HAP-1 (cell line): ENCODE measurements at regions not wholly inside any gene's neighbourhood (a gene's known extent, or its start where the extent isn't known, plus 50 kb on each side); places are given as distances from the start of the nearest gene placed in this dataset.
"Not testable (repeated sequence)": the region's sequence is repeated elsewhere in the genome, so short reads cannot be mapped to it uniquely, and the experiment has no call there.

Source experiments
- DNase-seq, 2 experiments: peaks; one replicate each; pipeline ENCODE4 v3.0.0-alpha.2; 2016 to 2020; ENCODE audit warnings: low spot score in 2 of 2
- H3K27me3 ChIP-seq: fragments of 250-450 bp; sonication (Bioruptor Pico); 2 replicates; pipeline ENCODE4 v1.5.1; 2020; ENCODE audit warnings: low read depth, mild to moderate bottlenecking, moderate library complexity
- H3K36me3 ChIP-seq: fragments of 250-450 bp; sonication (Bioruptor Pico); replicated peaks from 2 replicates; pipeline ENCODE4 v1.5.1; 2020; ENCODE audit warnings: mild to moderate bottlenecking
- H3K4me1 ChIP-seq: fragments of 250-450 bp; sonication (Bioruptor Pico); 2 replicates; pipeline ENCODE4 v1.5.1; 2020; ENCODE audit warnings: mild to moderate bottlenecking
- H3K4me3 ChIP-seq: fragments of 250-450 bp; sonication (Bioruptor Pico); 2 replicates; pipeline ENCODE4 v1.5.1; 2020; ENCODE audit warnings: mild to moderate bottlenecking, moderate library complexity
- H3K9me3 ChIP-seq: fragments of 250-450 bp; sonication (Bioruptor Pico); 2 replicates; pipeline ENCODE4 v1.5.1; 2020; ENCODE audit warnings: mild to moderate bottlenecking, moderate library complexity
- in situ Hi-C: fragments of 300-500 bp; cut with MboI; formaldehyde crosslinking; loops from 3 replicates; pipeline ENCODE4 v1.14.3; 2020; ENCODE audit warnings: low sequenced_read_pairs, inconsistent platforms, mixed read lengths

DNA sequence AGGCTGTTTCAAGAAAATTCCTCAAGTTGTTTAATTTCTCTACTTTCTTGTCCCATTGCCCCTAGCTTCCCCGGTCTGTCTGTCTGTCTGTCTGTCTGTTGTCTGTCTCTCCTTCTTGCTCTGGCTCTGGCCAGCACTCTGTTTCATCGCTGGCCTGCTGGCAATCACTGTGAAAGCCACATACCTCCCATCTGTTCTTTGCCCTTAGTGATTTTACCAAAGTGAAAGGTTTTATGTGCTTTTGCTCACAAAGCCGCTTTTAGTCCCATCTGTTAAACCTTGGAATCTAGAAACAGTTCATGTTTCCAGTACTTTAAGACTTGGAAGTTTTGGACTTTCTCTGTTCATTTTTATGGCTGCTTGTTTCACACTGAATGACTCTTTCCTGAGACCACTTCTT is 87.8 kb upstream of the EXOC2 start:
- no peak for DNase-seq
- H3K9me3 ChIP-seq: no peaks in the 10 kb centered on the region
- no peaks in the 10 kb centered on the region; the same call in 1 of the 2 replicates for H3K27me3 ChIP-seq
- in situ Hi-C loops: loop anchor here (25.0 kb wide), 1 partner anchor 607 kb away; the partner anchor contains the start of gene FOXF2
- no peak overlapping the region for H3K4me3 ChIP-seq
- no peaks in the 10 kb centered on the region for H3K36me3 ChIP-seq
- H3K4me1 ChIP-seq: no peaks in the 10 kb centered on the region

DNA sequence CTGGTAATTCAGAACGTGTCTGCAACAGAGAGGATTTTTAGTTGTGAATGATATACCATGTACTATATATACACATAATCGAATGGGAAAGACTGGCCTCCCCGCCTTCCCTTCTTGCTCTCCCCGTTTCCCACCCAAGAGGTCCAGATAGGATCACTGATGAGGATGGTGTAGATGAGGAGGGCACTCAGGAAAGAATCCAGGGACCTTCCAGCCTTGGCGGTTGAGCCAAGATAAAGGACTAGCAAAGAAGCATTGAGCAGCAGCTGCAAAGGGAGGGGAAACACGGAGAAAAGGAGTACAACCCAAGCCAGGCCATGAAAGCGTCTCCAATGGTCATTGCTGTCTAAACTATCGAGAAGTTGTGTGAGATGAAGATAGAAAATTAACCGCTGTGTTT is 84.0 kb upstream of the EXOC2 start:
- in situ Hi-C loops: loop anchor here (25.0 kb wide), 1 partner anchor 610 kb away; the partner anchor contains the start of gene FOXF2
- no peak for DNase-seq
- Histone ChIP-seq H3K4me1 (no peaks in the 10 kb centered on the region), H3K27me3 (no peaks in the 10 kb centered on the region; the same call in 1 of the 2 replicates), H3K36me3 (no peaks in the 10 kb centered on the region), H3K9me3 (no peaks in the 10 kb centered on the region), H3K4me3 (no peak overlapping the region)

DNA sequence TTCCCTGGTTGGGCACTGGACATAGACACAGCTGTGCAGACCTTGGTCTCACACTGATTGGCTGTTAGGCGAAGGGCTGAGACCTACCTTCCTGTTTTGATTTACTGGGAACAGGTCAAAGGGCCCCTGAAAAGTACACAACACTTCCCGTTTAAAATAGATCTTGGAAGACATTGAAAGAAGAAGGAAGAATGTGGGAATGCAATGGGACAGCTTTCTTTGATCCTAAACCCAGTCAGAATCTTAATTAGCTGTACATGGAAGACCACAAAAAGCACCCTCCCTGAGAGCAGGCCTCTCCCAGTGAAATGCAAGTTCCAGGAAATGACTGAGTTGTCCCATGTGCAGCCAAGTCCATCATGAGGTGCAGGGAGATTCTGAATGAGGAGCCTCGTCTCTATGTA is 83.6 kb upstream of the EXOC2 start:
- DNase-seq: no peak
- Histone ChIP-seq H3K9me3 (no peaks in the 10 kb centered on the region), H3K4me3 (no peak overlapping the region), H3K27me3 (no peaks in the 10 kb centered on the region; the same call in 1 of the 2 replicates), H3K4me1 (no peaks in the 10 kb centered on the region), H3K36me3 (no peaks in the 10 kb centered on the region)
- in situ Hi-C loops: loop anchor here (25.0 kb wide), 1 partner anchor 611 kb away; the partner anchor contains the start of gene FOXF2

DNA sequence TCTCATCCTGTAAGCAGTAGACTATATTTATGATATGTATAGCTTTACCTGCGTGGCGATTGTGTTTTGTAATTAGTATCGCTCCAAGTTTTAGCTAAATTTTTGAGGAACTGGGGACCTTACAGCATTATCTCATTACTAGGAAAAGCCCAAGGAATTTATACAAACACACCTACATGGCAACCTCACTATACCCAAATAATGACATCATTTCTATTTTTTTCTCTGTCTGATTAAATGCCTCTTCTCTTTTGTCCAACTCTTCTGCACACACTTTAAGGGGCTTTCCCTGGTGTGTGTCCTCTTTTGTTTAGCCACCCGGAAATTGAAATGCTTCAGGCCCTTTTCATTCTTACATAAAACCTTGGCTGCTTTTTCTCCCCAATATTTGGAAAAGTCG is 82.9 kb upstream of the EXOC2 start:
- H3K4me1 ChIP-seq: no peaks in the 10 kb centered on the region
- no peak overlapping the region for H3K4me3 ChIP-seq
- H3K27me3 ChIP-seq: no peaks in the 10 kb centered on the region; the same call in 1 of the 2 replicates
- H3K36me3 ChIP-seq: no peaks in the 10 kb centered on the region
- in situ Hi-C loops: loop anchor here (25.0 kb wide), 1 partner anchor 611 kb away; the partner anchor contains the start of gene FOXF2
- no peak for DNase-seq
- no peaks in the 10 kb centered on the region for H3K9me3 ChIP-seq

DNA sequence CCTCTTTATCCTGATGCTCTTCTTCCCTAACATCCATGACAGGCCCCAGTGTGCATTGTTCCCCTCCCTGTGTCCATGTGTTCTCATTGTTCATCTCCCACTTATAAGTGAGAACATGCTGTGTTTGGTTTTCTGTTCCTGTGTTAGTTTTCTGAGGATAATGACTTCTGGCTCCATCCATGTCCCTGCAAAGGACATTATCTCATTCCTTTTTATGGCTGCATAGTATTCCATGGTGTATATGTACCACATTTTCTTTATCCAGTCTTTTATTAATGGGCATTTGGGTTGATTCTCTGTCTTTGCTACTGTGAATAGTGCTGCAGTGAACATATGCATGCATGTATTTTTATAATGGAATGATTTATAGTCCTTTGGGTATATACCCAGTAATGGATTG is 78.7 kb upstream of the EXOC2 start:
- H3K4me1 ChIP-seq, H3K27me3 ChIP-seq, DNase-seq, in situ Hi-C loops, H3K9me3 ChIP-seq, H3K36me3 ChIP-seq, H3K4me3 ChIP-seq: not testable (repeated sequence)

DNA sequence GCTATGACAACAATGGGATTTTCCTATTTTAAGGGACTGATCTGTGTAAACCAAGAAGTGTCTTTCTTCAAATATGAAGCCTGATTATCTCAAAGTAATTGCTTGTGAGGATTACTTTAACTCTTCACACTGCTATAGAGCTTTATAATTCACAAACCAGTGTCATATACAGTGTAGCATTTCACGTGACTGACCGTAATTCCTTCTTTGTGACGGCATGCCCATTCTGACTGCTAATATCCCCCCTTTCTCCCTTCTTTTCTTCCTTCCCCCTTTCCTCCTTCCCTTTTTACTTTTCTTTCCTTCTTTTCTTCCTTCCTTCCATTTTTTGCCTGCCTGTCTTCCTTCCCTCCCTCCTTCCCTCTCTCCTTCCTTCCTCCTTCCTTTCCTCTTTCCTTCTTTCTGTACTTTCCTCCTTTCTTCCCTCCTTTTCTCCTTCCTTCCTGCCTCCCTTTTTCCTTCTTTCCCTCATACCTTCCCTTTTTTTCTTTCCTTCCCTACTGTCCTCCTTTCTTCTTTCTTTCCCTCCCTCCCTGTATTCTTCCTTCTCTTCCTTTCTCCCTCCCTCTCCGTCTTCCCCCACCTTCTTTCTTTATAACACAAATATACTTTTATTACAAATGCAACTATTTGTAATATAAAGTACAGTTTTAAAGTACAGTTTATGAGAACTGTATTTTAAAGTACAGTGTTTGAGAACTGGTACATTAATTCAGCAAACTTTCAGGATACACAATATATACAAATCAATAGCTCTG is 75.0 kb upstream of the EXOC2 start:
- DNase-seq: no peak
- Histone ChIP-seq H3K27me3 (no peaks in the 10 kb centered on the region), H3K9me3 (peaks cover 3% of the 10 kb centered on the region; the same call in 1 of the 2 replicates), H3K36me3 (no peaks in the 10 kb centered on the region), H3K4me1 (no peaks in the 10 kb centered on the region), H3K4me3 (no peak overlapping the region)
- in situ Hi-C loops: no loop called here

DNA sequence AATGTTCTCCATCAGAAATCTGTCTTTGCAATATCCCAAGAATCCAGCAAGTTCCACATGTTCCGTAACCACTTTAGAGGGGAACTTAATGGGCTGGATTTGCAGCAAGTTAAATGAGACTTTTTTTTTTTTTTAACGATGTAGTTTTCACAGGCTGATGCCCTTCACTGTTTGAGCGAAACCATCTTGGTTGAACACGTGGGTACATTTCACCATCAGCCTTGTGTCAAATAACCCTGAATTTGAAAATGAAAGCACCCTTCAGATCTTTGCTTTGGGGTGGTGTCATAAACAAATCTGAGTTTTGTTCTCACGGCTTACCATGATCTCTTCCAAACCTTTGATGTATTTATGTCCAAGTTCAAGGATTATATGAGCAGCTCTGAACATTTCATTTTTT is 73.7 kb upstream of the EXOC2 start:
- no peaks in the 10 kb centered on the region for H3K27me3 ChIP-seq
- in situ Hi-C loops: no loop called here
- H3K36me3 ChIP-seq: no peaks in the 10 kb centered on the region
- H3K4me3 ChIP-seq: no peak overlapping the region
- DNase-seq: no peak
- H3K4me1 ChIP-seq: no peaks in the 10 kb centered on the region
- H3K9me3 ChIP-seq: peaks cover 3% of the 10 kb centered on the region; the same call in 1 of the 2 replicates

DNA sequence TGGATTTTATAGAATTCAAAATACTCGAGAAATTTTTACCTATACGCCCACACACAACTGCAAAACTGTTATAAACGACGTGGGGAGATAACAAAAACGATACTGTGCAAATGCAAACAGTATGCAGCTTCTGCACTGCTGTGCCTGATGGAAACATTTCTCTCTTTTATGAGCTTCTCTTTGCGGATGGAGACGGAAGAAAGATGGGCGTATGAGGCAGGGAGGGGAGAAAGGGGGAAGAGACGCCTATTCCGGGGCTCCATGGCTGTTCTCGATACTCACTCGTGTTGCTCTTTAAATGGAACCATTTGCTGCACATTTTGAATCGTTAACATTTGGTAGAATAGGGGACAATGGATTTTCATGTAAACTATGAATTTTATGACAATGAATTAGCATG is 69.1 kb upstream of the EXOC2 start:
- Histone ChIP-seq H3K27me3 (no peaks in the 10 kb centered on the region), H3K4me3 (no peak overlapping the region), H3K4me1 (no peaks in the 10 kb centered on the region), H3K36me3 (no peaks in the 10 kb centered on the region), H3K9me3 (no peaks in the 10 kb centered on the region)
- DNase-seq: no peak
- in situ Hi-C loops: no loop called here

DNA sequence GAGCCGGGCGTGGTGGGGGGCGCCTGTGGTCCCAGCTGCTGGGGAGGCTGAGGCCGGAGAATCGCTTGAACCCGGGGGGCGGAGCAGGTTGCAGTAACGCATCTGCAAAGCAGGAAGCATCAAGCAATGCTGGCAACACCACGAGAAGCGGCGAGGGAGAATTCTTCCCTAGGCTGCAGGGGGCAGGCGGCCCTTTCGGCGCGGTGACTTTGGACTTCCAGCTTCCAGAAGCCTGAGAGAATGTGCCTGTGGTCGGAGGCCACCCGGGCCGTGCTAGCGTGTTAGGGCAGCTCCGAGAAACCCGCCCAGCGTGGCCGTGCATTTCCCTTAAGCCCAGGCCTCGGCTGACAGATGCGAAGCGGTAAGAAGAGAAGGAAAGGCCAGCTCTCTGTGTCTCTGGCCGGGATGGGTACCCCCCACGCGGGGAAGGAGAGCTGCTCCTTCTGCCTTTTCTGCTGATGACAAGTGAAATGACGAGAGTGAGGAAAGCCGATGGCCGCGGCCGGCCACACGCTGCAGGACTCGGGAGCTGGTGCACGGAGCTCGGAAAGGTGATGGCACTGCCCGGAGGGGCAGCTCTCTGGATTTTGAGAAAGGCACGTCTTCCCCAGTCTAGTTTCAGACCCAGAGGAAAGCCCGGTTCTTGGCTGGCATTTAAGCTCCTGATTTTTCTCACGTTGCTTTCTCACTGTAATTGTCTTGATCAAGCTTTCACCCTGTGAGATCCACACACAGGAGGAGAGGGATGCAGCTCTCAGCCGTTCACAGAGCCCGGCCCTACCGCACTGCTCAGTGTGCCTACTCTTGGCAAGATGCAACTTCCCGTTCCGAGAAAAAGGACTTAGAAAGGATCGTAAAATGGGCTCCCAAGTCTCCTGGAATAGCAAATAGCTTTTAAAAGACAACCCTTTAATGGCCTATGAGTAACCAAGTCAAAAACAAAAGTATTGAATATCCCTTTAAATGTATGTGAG is 68.3 kb upstream of the EXOC2 start:
- no peaks in the 10 kb centered on the region for H3K9me3 ChIP-seq
- no peaks in the 10 kb centered on the region for H3K27me3 ChIP-seq
- no peak overlapping the region for H3K4me3 ChIP-seq
- no peaks in the 10 kb centered on the region for H3K36me3 ChIP-seq
- DNase-seq: no peak
- in situ Hi-C loops: no loop called here
- no peaks in the 10 kb centered on the region for H3K4me1 ChIP-seq

DNA sequence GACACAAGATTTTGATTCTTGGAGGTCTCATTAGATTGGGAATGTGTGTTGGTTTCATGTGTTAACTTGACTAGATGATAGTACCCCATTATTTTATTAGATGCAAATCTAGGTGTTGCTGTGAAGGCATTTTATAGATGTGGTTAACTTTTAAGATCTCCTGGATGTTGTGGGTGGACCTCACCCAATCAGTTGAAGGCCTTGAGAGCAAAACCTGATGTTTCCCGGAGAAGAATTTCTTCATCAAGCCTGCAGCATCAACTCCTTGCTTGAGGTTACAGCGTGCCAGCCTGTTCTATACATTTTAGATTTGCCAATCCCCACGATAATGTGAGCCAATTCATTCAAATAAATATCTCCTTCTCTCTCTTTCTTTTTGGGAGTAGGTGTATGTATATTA is 66.8 kb upstream of the EXOC2 start:
- H3K4me1 ChIP-seq: no peaks in the 10 kb centered on the region
- no peak overlapping the region for H3K4me3 ChIP-seq
- H3K9me3 ChIP-seq: no peaks in the 10 kb centered on the region
- DNase-seq: no peak
- no peaks in the 10 kb centered on the region for H3K36me3 ChIP-seq
- H3K27me3 ChIP-seq: no peaks in the 10 kb centered on the region
- in situ Hi-C loops: no loop called here

DNA sequence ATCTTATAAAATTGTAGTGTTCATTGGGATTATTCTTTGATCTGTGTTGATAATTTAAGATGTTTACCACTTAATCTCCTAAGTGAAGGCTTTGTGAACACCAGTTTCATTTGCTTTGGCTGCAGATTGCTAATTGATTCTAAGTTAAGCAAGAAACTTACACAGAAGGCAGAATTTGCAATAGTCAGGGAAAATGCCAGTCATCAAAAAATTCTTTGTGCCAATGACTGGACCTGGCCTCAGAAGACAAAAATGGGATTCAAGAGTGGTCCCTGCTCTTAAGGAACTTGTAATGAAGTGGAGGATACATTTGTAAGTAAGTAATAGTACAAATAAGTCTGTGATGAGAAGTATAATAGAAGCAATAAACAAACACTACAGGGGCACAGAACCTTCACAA is 63.3 kb upstream of the EXOC2 start:
- in situ Hi-C loops: no loop called here

DNA sequence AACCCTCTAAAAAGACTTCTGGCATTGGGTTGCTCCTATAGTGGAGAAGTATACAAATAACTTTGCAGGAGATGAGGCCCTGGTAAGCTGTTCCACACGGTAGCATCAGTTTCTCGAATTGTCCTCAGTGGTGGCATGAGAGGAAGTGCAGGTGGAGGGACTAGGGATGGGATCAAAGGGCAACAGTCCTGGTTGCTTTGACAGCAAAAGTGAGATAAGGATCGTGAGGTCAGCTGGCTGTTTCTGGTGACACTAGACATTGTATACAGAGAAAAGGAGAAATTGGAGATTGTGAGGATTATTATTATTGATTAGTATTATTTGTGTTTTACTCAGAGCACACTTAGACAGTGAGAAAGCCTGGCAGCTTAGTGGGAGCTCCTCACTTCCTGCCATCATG is 61.3 kb upstream of the EXOC2 start:
- H3K36me3 ChIP-seq: no peaks in the 10 kb centered on the region
- H3K4me3 ChIP-seq: no peak overlapping the region
- H3K4me1 ChIP-seq: no peaks in the 10 kb centered on the region
- no peak for DNase-seq
- no peaks in the 10 kb centered on the region for H3K9me3 ChIP-seq
- no peaks in the 10 kb centered on the region for H3K27me3 ChIP-seq
- in situ Hi-C loops: no loop called here

More for the DNA sequence above, 63.3 kb upstream of the EXOC2 start:
- no peaks in the 10 kb centered on the region for H3K36me3 ChIP-seq
- H3K4me3 ChIP-seq: no peak overlapping the region
- DNase-seq: no peak
- H3K4me1 ChIP-seq: no peaks in the 10 kb centered on the region
- H3K9me3 ChIP-seq: no peaks in the 10 kb centered on the region
- H3K27me3 ChIP-seq: no peaks in the 10 kb centered on the region

DNA sequence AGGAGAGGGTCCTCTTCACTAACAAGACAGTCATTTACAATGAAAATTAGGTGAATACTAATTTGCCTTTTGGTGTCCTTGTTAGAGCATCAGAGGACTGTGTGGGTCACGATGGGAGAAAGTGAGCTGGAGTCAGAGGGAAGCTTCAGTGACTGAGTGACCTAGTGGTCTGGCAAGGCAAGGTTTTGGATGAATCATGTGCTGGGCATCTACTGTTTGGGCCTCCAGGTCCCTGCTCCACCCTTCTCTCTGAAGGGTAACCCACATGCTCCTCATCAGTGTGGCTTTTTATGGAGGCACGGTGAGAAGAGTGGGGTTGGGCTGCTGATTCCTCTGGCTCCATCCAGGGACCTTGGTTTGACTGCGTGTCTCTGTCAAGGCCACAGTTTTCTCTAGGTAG is 60.5 kb upstream of the EXOC2 start:
- Histone ChIP-seq H3K9me3 (no peaks in the 10 kb centered on the region), H3K36me3 (no peaks in the 10 kb centered on the region), H3K27me3 (no peaks in the 10 kb centered on the region), H3K4me1 (no peaks in the 10 kb centered on the region), H3K4me3 (no peak overlapping the region)
- in situ Hi-C loops: no loop called here
- DNase-seq: no peak

DNA sequence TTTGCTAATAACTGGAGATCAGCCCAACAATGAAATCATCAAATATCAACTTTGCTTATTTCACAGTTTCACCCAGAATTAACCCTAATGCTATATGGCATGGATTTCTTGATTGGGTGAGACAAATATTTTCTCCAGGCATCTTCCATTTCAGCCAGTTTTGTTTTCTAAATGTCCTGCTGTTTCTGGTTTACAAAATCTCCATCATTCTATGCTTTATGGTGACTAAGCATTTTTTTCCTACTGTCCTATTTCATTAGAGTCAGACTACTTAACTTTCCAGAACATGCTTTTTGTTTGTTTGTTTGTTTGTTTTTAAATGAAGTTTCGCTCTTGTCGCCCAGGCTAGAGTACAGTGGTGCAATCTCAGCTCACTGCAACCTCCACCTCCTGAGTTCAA is 59.5 kb upstream of the EXOC2 start:
- Histone ChIP-seq H3K36me3 (no peaks in the 10 kb centered on the region), H3K4me3 (no peak overlapping the region), H3K27me3 (no peaks in the 10 kb centered on the region), H3K9me3 (no peaks in the 10 kb centered on the region), H3K4me1 (no peaks in the 10 kb centered on the region)
- in situ Hi-C loops: no loop called here
- DNase-seq: no peak
